HUES6 (cell line): ENCODE measurements at regions not wholly inside any gene's neighbourhood (a gene's known extent, or its start where the extent isn't known, plus 50 kb on each side); places are given as distances from the start of the nearest gene placed in this dataset.
"Not testable (repeated sequence)": the region's sequence is repeated elsewhere in the genome, so short reads cannot be mapped to it uniquely, and the experiment has no call there.

Experiments used
- H3K27ac ChIP-seq: 2 replicates; pipeline ENCODE4 v1.7.0; 2013; ENCODE audit warnings: low read depth, mild to moderate bottlenecking, low read length, inconsistent platforms
- H3K27me3 ChIP-seq: 2 replicates; pipeline ENCODE4 v1.6.1; 2013; ENCODE audit warnings: low read length; ENCODE audit not compliant: control insufficient read depth, insufficient read depth
- H3K36me3 ChIP-seq: 2 replicates; pipeline ENCODE4 v1.6.1; 2013; ENCODE audit warnings: low read length; ENCODE audit not compliant: control insufficient read depth, insufficient read depth
- H3K4me1 ChIP-seq: 2 replicates; pipeline ENCODE4 v1.6.1; 2013; ENCODE audit warnings: low read length; ENCODE audit not compliant: control insufficient read depth, insufficient read depth
- H3K4me3 ChIP-seq: 2 replicates; pipeline ENCODE4 v1.5.1; 2013; ENCODE audit warnings: low read depth, low read length
- H3K9ac ChIP-seq: one replicate; pipeline ENCODE4 v1.6.1; 2013; ENCODE audit warnings: mild to moderate bottlenecking, low read length
- H3K9me3 ChIP-seq: 2 replicates; pipeline ENCODE4 v1.6.1; 2013; ENCODE audit warnings: low read depth, low read length; ENCODE audit not compliant: control insufficient read depth, insufficient read depth

DNA sequence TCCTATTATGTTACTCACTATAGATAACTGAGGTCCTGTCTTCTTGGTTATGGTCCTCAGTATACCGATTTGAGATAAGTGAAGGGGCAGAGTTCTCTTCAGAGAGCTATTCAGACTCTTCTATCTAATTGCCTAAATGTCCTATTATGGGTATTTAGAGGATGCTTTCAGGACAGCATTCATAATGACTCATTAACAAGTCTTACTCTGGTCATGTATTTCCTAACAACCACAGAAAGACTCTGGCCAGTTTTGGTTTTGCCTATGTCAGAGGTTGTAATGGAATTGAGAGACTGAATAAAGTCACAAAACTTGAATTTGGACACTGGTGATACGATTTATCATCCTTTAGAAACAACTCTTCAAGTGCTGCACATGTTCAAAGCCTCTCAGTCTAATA is 1233.0 kb downstream of the JRKL start:
- Histone ChIP-seq H3K4me3 (no peak overlapping the region), H3K36me3 (no peaks in the 10 kb centered on the region), H3K9ac (no peak overlapping the region), H3K27me3 (no peaks in the 10 kb centered on the region), H3K4me1 (no peaks in the 10 kb centered on the region), H3K27ac (no peak overlapping the region), H3K9me3 (no peaks in the 10 kb centered on the region)

DNA sequence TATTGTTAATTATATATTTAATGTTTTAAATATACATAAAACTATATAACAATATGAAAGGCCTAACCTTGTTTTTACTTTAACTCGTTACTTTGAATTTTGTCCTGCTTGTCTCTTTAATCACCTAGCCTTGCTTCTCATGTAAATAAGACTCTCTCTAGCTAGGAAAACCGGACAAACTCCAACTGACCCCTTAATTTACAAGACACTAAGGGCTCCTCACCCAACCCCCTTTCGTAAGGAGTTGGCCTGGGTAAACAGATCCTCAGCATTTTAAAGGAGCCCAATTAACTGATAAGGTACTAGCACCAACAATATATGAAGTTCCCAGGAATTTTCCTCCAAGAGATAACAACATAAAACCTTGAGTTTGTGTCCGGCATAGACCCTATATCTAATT is 1246.9 kb downstream of the JRKL start:
- Histone ChIP-seq H3K4me1 (peaks cover 24% of the 10 kb centered on the region), H3K4me3 (peak overlapping the region; percentile 15; the same call in 1 of the 2 replicates)
- not testable (repeated sequence) for H3K27me3 ChIP-seq, H3K36me3 ChIP-seq, H3K9ac ChIP-seq, H3K9me3 ChIP-seq, H3K27ac ChIP-seq

DNA sequence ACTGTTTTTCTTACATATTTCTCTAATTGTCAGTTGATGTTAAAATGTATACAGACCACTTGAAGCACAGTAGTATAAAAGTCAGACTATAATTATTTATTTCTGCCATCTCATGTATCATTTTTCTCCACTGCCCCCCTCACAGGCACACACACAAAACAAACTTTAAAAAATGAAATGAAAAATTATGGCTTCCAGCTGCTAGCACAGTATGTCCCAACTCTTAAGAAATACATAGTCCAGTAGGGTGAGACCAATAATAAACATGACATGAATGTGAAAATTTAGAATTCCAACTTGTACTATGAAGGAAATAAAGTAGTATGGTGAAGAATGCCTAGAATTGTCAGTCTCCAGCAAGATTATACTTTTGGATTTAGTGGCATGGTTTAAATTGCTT is 1247.9 kb downstream of the JRKL start:
- Histone ChIP-seq H3K4me1 (peaks cover 24% of the 10 kb centered on the region), H3K36me3 (no peaks in the 10 kb centered on the region), H3K9ac (no peak overlapping the region)

DNA sequence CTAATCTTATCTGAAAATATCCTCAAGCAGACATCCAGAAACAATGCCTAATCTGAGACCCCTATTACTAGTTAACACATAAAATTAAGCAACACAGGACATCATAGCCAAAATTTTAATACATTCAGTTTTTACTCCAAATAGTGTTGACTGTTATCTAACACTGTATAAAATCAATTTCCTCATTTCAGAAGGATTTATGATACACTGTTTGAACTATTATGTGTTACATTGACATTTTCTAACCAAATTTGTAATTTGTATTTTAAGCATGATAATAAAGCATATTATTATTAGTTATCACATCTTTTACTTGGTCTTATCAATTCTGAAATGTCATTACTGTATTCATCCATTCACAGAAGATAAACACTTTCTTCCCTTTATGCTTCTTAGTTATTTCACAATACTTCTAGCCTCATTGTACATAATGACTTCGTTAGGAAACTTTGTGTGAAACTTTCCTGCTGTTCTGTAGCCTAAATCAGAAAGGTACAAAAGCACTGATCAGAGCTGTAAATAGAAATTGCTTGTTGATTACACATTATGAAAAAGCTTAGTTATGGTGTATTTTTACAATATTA is 1248.9 kb downstream of the JRKL start:
- H3K4me1 ChIP-seq: peaks cover 24% of the 10 kb centered on the region
- H3K4me3 ChIP-seq: no peak overlapping the region
- H3K9me3 ChIP-seq: 0 out of 2 replicates have a peak, but pooled peaks cover 5% of the 10 kb centered on the region
- no peaks in the 10 kb centered on the region for H3K36me3 ChIP-seq
- H3K27me3 ChIP-seq: no peaks in the 10 kb centered on the region
- H3K9ac ChIP-seq: no peak overlapping the region
- no peak overlapping the region for H3K27ac ChIP-seq

More for the DNA sequence above, 1247.9 kb downstream of the JRKL start:
- Histone ChIP-seq H3K4me3 (no peak overlapping the region), H3K27me3 (no peaks in the 10 kb centered on the region), H3K27ac (no peak overlapping the region), H3K9me3 (0 out of 2 replicates have a peak, but pooled peaks cover 5% of the 10 kb centered on the region)

DNA sequence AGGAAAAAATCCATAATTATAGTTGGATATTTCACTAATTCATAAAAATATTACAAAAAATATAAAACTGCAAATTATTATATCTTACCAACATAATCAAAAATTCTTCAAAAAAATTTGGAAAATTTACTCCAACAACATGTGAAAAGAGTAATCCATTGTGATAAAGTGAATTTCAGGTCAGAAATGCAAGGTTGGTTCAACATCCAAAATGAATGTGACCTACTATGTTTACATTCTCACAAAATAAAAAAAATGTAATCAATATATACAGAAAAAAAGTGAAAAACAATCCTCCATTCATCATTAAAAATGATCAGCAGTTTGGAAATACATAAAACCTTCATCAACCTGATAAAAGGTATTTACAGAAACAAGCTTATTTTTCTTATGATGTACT is 1252.2 kb downstream of the JRKL start:
- H3K27ac ChIP-seq: no peak overlapping the region
- H3K27me3 ChIP-seq: no peaks in the 10 kb centered on the region
- H3K36me3 ChIP-seq: no peaks in the 10 kb centered on the region
- 0 out of 2 replicates have a peak, but pooled peaks cover 5% of the 10 kb centered on the region for H3K9me3 ChIP-seq
- peaks cover 15% of the 10 kb centered on the region for H3K4me1 ChIP-seq
- H3K4me3 ChIP-seq: no peak overlapping the region
- H3K9ac ChIP-seq: no peak overlapping the region

DNA sequence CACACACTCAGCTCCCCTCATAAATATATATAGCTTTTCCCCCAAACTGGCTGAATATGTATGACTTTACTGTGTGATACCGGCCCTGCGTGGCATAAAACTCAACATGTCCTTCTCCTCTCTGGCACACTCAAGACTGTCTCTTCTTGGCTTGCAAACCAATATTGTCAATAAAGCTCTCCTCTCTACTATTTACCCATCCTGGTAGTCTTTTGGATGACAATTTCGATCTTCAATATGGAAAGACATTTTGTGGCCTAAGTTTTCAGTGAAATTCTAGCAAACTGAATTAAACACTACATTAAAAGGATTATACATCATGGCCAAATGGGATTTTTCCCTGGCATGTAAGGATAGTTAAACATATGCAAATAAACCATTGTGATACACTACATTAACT is 1255.9 kb downstream of the JRKL start:
- peaks cover 8% of the 10 kb centered on the region; the same call in 1 of the 2 replicates for H3K9me3 ChIP-seq
- no peaks in the 10 kb centered on the region for H3K36me3 ChIP-seq
- no peak overlapping the region for H3K4me3 ChIP-seq
- H3K27ac ChIP-seq: no peak overlapping the region
- H3K9ac ChIP-seq: no peak overlapping the region
- no peaks in the 10 kb centered on the region for H3K27me3 ChIP-seq
- H3K4me1 ChIP-seq: no peaks in the 10 kb centered on the region

DNA sequence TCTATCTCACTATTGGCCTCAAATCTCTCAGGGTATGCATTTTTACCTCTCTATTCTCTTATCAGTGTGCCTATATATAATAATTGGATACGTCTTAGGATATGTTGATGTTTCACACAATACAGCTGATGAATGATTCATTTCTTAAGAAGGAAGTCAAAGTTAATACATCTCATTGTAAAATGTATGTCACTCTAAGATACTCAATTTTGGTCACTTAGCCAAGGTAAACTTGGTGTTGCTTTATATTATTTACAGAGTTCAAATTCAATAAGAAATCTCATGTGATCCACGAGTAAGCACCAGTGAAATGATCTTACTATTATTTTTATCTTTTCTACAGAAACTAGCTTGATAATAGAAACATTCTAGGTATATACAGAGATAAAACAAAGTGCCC is 1266.5 kb downstream of the JRKL start:
- Histone ChIP-seq H3K27ac (no peak overlapping the region), H3K9me3 (0 out of 2 replicates have a peak, but pooled peaks cover 2% of the 10 kb centered on the region), H3K36me3 (no peaks in the 10 kb centered on the region), H3K9ac (no peak overlapping the region), H3K4me3 (no peak overlapping the region), H3K27me3 (no peaks in the 10 kb centered on the region), H3K4me1 (no peaks in the 10 kb centered on the region)

DNA sequence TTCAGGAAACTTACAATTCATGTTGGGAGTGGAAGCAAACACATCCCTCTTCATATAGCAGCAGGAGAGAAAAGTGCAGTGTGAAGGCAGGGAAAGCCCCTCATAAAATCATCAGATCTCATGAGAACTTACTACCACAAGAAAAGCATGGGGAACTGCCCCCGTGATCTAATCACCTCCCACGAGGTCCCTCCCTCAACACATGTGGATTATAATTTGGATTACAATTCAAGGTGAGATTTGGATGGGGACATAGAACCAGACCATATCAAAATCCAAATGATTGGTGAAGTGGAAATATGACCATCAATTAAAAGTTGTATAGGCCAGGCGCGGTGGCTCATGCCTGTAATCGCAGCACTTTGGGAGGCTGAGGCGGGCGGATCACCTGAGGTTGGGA is 1268.0 kb downstream of the JRKL start:
- H3K9me3 ChIP-seq: 0 out of 2 replicates have a peak, but pooled peaks cover 2% of the 10 kb centered on the region
- H3K4me1 ChIP-seq: no peaks in the 10 kb centered on the region
- H3K9ac ChIP-seq: no peak overlapping the region
- H3K27ac ChIP-seq: no peak overlapping the region
- H3K27me3 ChIP-seq: no peaks in the 10 kb centered on the region
- no peak overlapping the region for H3K4me3 ChIP-seq
- H3K36me3 ChIP-seq: no peaks in the 10 kb centered on the region

DNA sequence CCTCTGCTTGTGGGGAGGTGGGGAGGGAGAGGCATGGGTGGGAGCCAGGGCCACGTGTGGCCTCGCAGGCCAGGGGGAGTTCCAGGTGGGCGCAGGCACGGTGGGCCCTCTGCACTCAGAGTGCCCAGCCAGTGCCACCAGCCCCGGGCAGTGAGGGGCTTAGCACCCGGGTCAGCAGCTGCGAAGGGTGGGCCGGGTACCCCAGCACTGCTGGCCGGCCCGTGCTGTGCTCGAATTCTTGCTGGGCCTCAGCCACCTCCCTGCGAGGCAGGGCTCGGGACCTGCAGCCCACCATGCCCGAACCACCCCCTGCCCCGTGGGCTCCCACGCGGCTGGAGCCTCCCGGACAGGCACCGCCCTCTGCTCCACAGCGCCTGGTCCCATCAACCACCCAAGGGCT is 1277.2 kb downstream of the JRKL start:
- no peaks in the 10 kb centered on the region for H3K36me3 ChIP-seq
- peaks cover 15% of the 10 kb centered on the region for H3K9me3 ChIP-seq
- H3K27me3 ChIP-seq: no peaks in the 10 kb centered on the region
- H3K4me1 ChIP-seq: peaks cover 8% of the 10 kb centered on the region; the same call in 1 of the 2 replicates
- no peak overlapping the region for H3K4me3 ChIP-seq
- no peak overlapping the region for H3K27ac ChIP-seq
- no peak overlapping the region for H3K9ac ChIP-seq

DNA sequence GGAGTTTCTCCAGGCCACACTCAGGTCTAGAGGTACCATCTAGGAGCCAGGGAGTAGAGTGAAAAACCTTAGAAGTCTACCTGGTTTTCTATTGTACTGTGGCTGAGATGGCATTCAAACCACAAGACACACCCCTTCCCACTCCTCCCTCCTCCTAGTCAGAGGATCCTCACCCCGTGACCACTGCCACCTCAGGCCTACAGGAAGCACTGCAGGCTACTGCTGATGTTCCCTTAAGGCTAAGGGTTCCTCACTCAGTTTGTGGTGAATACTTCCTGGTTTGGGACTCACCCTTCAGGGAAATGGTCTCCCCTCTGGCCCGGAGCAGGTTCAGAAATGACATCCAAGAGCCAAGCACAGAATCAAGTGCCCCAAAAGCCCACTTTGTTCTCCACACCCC is 1293.9 kb downstream of the JRKL start:
- H3K4me3 ChIP-seq: no peak overlapping the region
- H3K9ac ChIP-seq: no peak overlapping the region
- 0 out of 2 replicates have a peak, but pooled peaks cover under 1% of the 10 kb centered on the region for H3K9me3 ChIP-seq
- H3K27me3 ChIP-seq: no peaks in the 10 kb centered on the region
- peaks cover 17% of the 10 kb centered on the region; the same call in 1 of the 2 replicates for H3K4me1 ChIP-seq
- H3K36me3 ChIP-seq: no peaks in the 10 kb centered on the region
- no peak overlapping the region for H3K27ac ChIP-seq

DNA sequence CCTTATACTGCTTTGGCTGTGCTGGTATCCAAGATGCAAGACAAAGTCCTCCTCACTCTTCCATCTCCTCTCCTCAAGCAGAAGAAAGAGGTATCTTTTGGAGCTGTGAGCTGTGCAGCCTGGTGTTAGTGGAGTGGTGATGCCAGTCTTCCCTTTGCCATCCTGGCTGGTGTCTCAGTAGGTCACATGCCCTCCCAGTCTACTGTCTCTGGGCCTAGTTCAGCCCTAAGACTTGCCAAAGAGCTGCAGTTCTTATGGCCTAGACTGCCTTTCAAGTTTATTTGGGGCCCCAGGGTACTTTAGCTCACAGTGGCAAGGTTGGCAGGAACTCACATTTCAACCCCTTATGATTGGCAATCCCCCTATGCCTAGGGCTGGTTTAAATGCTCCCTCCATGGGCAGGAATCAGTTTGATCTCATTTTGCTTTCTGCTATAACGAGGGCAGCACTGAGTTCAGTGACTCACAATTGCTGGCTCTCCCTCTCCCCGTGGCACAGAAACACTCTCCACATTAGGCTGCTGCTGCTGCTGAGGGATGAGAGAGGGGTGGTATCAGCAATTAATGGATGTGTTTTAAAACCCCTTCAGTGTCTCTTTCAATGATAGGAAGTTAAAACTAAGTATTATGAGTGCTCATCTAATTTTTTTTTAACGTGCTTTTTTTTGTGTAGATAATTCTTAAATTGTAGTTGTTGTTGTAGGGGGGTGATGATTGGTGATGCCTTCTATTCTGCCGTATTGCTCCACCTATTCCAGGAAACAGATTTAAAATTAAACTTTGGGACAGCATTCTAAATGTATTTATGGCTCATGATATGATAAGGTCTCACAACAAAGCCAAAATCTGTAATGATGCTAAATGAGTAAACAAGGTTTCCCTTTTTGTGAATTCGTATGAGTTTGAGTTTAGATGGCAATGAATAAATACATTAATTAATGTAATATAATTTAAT is 1295.0 kb downstream of the JRKL start:
- no peaks in the 10 kb centered on the region for H3K9me3 ChIP-seq

More for the DNA sequence above, 1295.0 kb downstream of the JRKL start:
- H3K4me3 ChIP-seq: no peak overlapping the region
- no peaks in the 10 kb centered on the region for H3K36me3 ChIP-seq
- no peaks in the 10 kb centered on the region for H3K27me3 ChIP-seq
- no peak overlapping the region for H3K9ac ChIP-seq
- no peak overlapping the region for H3K27ac ChIP-seq
- peaks cover 17% of the 10 kb centered on the region; the same call in 1 of the 2 replicates for H3K4me1 ChIP-seq
